NCI-H2029 treated with DMSO at 0.1 percent for 48 hours (cell line): ENCODE measurements at regions not wholly inside any gene's neighbourhood (a gene's known extent, or its start where the extent isn't known, plus 50 kb on each side); places are given as distances from the start of the nearest gene placed in this dataset.
A peak's percentile ranks its signal among the peaks of the same experiment; 100 is the strongest.

Experiments used
- DNase-seq: peaks from one replicate; lab custom pipeline; 2025; lab: John Stamatoyannopoulos, UW

DNA sequence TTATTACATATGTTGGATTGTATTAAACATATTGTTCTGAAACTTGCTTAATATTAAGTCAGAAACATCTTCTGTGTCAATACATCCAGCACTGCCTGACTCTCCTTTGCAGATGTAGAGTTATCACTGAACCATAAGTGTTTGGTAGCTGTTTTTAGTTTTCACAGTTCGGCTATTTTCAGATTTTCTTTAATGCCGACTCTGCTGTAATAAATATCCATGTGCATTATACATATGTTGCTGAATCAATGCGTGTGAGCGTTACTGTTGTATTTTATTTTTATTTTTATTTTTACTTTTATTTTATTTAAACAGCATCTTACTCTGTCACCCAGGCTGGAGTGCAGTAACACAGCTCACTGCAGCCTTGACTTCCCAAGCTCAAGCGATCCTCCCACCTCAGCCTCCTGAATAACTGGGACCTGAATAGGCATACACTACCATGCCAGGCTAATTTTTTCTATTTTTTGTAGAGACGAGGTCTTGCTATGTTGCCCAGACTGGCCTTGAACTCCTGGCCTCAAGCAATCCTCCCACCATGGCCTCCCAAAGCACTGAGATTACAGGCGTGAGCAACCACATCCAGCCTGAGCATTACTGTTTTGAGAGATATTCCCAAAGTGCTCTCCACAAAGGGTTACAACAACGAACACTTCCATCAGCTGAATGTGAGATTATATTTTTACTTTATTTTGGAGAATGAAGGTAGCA, 50.7 kb upstream of the NOCT start:
- DNase-seq = no peak

DNA sequence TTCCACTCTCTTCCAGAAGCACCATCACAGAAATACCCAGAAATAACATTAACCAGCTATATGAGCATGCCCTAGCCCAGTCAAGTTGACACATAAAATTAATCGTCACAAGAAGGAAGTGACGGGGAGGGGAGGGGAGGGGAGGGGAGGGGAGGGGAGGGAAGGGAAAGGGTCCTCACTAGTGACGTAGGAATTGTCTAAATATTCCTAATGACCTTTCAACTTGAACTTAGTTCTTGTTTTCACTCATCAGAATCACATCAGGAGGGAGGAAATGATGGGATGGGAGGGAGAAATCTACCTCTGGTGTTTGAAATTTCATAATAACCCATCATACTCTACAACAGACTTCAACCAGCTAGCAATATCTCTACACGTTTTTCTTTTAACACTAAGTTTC, 52.2 kb upstream of the NOCT start:
- DNase-seq = no peak

DNA sequence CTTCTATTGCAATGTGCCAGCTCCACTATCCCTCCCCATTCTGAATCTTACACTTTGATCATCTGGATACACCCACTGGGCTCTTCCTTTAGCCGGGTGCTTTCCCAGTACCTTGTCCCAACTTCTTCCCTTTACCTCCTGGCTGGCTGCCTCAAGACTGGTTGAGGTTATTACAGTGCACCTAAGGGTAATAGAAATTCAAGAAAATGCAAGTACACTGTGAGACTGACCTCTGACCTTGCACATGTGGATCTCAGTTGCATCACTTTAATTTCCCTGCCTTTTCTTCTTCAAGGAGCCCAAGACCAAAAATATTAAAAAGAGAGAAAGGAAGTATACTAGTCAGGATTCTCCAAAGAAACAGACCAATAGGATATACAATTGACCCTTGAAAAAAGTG, 53.9 kb upstream of the NOCT start:
- no peak for DNase-seq

GRCh38 chr4:138961129-138961528, 54.5 kb upstream of the NOCT start:
- DNase-seq = no peak

DNA sequence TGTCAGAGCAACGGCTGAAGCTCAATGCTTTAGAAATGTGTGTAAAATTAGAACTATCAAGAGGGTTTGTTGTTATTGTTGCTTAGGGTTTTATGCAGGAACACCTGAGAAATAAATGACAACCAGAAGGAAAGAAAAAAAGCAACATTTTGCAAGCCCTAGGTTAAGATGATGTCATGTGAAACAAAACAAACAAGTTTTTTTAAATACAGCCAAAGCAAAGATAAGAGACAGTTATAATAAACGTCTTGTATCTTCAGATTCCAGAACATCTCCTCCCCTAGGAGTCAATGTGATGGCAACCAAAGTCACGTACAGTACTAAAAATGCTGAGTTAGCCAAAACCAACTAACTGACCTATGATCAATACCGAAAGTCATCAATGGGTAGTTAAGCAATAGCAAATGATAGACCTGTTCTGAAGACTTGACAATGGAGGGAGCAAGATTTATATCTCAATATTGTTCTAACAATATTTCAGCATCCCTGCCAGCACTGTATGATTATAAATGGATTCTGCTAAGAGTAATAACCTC, 55.3 kb upstream of the NOCT start:
- no peak for DNase-seq

DNA sequence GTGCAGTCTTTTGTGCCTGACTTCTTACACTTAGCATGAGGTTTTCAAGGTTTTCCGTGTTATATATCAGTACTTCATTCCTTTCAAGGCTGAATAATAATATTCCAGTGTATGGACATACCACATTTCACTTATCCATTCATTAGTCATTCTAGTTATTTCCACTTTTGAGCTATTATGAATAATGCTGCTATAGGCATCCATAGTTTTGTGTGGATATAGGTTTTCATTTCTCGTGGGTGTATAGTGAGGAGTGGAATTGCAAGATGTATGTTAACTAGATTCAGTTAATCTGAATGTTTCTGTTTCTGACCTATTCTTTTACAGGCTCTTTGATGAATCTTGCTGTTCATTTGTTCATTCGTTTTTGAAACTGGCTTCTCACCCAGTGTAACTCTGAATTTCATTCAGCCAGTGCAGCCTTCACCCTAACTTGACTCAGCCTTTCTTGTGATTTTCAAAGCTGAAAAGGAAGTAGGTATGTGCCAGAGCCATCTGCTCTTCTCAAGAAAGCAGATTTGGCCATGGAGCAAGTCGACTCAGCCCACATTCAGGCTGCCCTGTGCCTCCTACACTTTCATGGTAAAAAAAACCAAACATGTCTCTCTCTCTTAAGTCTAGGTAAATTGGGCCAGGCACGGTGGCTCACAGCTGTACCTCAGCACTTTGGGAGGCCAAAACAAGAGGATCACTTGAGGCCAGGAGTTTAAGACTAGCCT, 56.3 kb upstream of the NOCT start:
- no peak for DNase-seq

GRCh38 chr4:138958519-138958918, 57.1 kb upstream of the NOCT start:
- DNase-seq = no peak

- no peak for DNase-seq
Measured at GRCh38 chr4:138957302-138957701, 58.3 kb upstream of the NOCT start.

DNA sequence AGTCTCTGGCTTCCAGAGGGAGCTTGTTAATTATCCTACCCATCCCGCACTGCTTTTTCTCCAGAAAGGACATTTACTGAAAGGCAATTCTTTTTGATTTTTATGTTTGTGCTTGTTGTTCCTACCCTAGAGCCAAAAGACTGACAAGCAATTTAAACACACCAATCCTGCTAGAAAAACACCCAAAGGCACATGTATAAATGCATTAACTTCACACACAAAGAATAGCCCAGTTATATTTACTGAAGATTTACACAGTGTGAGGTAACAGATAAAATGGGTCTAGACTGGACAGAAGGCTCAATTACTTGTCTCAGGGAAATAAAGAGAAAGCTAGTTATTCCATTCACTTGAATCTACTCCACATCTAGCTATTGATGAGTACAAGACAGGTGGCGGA, 61.2 kb upstream of the NOCT start:
- DNase-seq = no peak

DNA sequence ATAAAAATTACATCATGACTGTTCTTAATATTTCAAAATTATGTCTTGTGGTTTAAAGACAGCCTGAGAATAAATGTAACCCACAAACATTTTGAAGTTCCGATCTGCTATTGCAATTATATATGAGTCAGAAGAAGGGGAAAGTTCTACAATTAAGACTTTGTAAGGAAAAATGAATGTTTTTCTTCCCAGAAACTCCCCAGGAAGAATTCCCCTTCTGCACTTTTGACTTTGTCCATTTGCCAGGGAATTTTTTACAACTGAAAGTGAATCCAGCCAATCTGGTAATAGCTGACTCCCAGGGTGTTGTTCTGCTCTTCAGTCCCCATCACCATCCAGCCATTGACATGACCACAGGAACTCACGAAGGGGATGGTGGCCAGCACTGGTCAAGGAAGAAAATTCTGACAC, 61.6 kb upstream of the NOCT start:
- DNase-seq = no peak

- no peak for DNase-seq
Measured at GRCh38 chr4:138952411-138952810, 63.2 kb upstream of the NOCT start.

GRCh38 chr4:138951764-138952163, 63.8 kb upstream of the NOCT start:
- DNase-seq = no peak

DNA sequence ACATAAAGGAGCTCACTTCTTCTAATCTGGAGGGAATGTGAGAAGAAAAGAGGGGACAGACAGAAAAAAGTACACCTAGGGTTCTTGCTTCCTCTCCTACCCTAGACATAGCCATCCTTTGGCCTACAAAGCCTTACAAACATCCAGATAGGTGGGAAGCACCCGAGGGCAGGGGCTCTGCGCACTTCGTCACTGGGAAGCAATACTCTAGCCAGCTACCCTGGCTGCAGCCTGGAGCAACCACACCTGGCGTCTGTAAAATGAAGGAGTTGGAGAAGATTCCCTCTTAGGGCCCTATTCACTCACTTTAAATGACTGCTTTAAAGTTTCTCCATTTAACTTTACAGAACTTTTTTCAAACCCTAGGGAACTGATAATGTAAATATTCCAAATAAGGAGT, 65.7 kb upstream of the NOCT start:
- DNase-seq = no peak

GRCh38 chr4:138948918-138949317, 66.7 kb upstream of the NOCT start:
- no peak for DNase-seq

- no peak for DNase-seq
Measured at GRCh38 chr4:138946306-138946705, 69.3 kb upstream of the NOCT start.

GRCh38 chr4:138945840-138946239, 69.7 kb upstream of the NOCT start:
- no peak for DNase-seq

DNA sequence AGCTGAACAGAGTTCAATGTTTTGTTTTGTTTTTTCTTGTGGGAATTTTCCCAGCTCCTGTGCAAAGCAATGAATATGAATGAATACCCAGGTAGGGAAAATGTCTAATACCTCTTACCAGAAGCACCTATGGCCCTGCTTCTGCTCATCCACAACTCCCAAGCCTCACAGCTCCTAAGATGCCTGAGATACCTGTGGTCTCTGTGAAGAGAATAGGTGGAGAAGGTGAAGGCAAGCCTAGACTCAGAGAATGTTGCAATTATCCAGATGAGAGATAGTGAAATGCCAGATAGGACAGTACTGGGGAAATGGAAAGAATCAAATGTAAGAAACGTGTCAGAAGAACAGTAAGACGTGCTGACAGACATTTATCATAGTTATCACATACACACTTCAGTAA, 70.2 kb upstream of the NOCT start:
- DNase-seq = no peak

GRCh38 chr4:138943893-138944292, 71.7 kb upstream of the NOCT start:
- DNase-seq = no peak

DNA sequence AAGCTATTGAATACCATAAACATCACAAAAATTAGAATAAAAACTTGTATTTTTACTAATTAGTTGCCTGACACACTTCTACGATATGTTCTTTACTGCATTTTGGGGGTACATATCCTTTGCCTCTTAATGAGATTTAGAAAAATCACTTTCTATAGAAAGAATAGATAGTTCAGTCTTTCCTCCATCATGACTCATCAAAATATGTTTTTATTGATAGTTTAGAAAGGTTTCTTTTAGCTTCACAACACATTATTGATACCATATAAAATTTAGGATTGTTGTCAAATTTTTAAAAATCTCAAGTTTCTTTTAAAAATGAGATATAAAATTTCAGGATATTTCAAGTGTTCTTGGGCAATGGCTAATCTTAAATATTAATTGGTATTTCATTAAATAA, 74.5 kb upstream of the NOCT start:
- no peak for DNase-seq

GRCh38 chr4:138939960-138940359, 75.6 kb upstream of the NOCT start:
- DNase-seq = no peak

DNA sequence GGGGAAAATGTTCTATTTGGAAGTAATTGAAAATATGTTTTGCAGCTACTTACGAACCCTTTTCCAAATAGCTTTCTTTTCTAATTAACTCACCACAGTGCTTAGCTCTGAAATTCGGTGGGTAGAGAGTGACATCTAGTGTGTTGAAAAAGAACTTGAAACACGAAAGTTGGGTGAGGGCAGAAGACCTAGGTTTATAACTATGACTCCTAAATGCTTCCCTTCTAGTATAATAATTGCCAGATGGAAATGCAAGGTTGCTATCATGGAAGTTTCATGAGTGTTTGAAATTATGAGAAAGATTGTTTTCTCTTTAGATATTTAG, 77.3 kb upstream of the NOCT start:
- DNase-seq = peak; percentile 8

DNA sequence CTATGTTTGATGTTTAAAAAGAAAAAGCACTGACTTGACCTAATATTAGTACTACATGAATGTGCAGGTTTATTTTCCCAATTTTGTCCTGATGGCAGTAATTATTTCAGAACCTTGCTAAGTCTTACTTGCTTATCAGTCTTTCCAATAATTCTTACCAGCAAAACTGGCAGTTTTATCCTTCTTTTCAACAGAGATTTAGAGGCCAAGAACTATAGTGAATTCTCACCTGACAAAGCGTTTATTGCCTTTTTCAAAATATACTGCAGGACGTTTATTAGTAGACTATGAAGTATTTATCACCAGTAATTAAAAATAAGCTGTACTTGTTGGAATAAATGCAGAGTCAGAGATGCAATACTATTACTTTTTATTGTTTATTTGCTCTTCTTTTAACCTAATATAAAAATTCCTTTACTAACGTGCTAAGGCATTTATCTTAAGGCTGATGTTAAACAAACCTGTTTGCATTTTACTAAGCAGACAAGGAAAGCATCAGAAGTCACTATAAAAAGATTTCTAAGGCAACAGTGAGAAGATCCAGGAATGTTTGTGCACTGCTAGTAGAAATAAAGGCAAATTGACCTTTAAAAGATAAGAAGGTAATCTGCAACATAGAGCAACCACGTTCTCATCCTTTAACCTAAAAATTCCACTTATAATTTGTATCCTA, 80.3 kb upstream of the NOCT start:
- no peak for DNase-seq

DNA sequence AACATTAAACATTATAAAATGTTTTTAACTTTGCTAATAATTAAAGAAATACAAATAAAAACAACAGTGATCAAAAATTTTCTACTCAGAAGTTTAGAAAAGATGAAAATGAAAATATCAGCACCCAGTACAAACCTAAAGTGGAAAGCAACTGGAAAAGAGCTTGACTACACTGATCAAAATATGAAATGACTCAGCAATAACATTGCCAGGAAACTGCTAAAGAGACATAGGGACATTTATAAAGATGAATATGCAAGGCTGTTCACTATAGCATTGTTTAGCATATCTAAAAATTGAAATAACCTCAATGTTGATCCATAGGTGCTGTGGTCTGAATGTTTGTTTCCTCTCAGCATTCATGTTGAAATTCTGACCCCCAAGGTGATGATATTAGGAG, 88.5 kb upstream of the NOCT start:
- no peak for DNase-seq
